ENCODE measurements at regions not wholly inside any gene's neighbourhood (a gene's known extent, or its start where the extent isn't known, plus 50 kb on each side); places are given as distances from the start of the nearest gene placed in this dataset.

- TF ChIP-seq CREB1 (CRISPR knock-in tag; IDR thresholded peaks at IDR 0.05): no peak
- TF ChIP-seq CTCF (IDR thresholded peaks at IDR 0.05): no peak
- no peak for TF ChIP-seq GRHL2 (CRISPR knock-in tag; IDR thresholded peaks at IDR 0.05; ENCODE audit: insufficient replicate concordance, severe bottlenecking)
- no peak for TF ChIP-seq TEAD4 (CRISPR knock-in tag; IDR thresholded peaks at IDR 0.05)
- TF ChIP-seq ATF3 (CRISPR knock-in tag; conservative IDR thresholded peaks at IDR 0.05): no peak
- no peak for TF ChIP-seq FOXP1 (CRISPR knock-in tag; IDR thresholded peaks at IDR 0.05; ENCODE audit: borderline replicate concordance)
- no peak for TF ChIP-seq USF2 (CRISPR knock-in tag; IDR thresholded peaks at IDR 0.05)
- TF ChIP-seq FOXJ3 (CRISPR knock-in tag; IDR thresholded peaks at IDR 0.05; ENCODE audit: borderline replicate concordance): no peak
- TF ChIP-seq E2F1 (CRISPR knock-in tag; IDR thresholded peaks at IDR 0.05): no peak
- no peak for TF ChIP-seq ZNF263 (CRISPR knock-in tag; IDR thresholded peaks at IDR 0.05; ENCODE audit: low read depth)
- TF ChIP-seq E2F5 (CRISPR knock-in tag; IDR thresholded peaks at IDR 0.05): no peak
- no peak for TF ChIP-seq MAX (CRISPR knock-in tag; IDR thresholded peaks at IDR 0.05)
- TF ChIP-seq JUN (CRISPR knock-in tag; IDR thresholded peaks at IDR 0.05): no peak
- no peak for TF ChIP-seq CREM (CRISPR knock-in tag; IDR thresholded peaks at IDR 0.05)
Observed at GRCh38 chr2:21892140-21892539, 768.4 kb downstream of the TDRD15 start.

Data from WTC11 (cell line).